Small intestine (tissue), 7 donors: ENCODE measurements at regions not wholly inside any gene's neighbourhood (a gene's known extent, or its start where the extent isn't known, plus 50 kb on each side); places are given as distances from the start of the nearest gene placed in this dataset.

Source experiments
- DNase-seq, 2 donors: peaks; one replicate each; pipeline versions ENCODE4 v3.0.0 to v3.0.0-alpha.2; 2013
- FAIRE-seq: peaks from 2 replicates; lab custom pipeline; 2012; peaks lifted over from hg19 to GRCh38; lab: Jason Lieb, UNC
- H3K27ac ChIP-seq, 3 donors: one replicate each; pipeline ENCODE4 v1.5.1; 2013; ENCODE audit warnings: low read length in 2 of 3, mild to moderate bottlenecking in 2 of 3, control low read depth in 1 of 3, inconsistent platforms in 1 of 3, low read depth in 1 of 3, moderate library complexity in 1 of 3
- H3K27me3 ChIP-seq, 3 donors: one replicate each; pipeline ENCODE4 v1.6.1; 2013; ENCODE audit warnings: low read length in 3 of 3, inconsistent platforms in 1 of 3; ENCODE audit not compliant: control insufficient read depth in 3 of 3, insufficient read depth in 3 of 3
- H3K36me3 ChIP-seq, 3 donors: one replicate each; pipeline ENCODE4 v1.6.1; 2013; ENCODE audit warnings: low read length in 3 of 3, inconsistent platforms in 1 of 3, low read depth in 1 of 3, mild to moderate bottlenecking in 1 of 3, moderate library complexity in 1 of 3; ENCODE audit not compliant: control insufficient read depth in 3 of 3, insufficient read depth in 2 of 3
- H3K4me1 ChIP-seq, 3 donors: one replicate each; pipeline ENCODE4 v1.6.1; 2013; ENCODE audit warnings: low read length in 2 of 3, inconsistent platforms in 1 of 3, low read depth in 1 of 3, mild to moderate bottlenecking in 1 of 3, moderate library complexity in 1 of 3; ENCODE audit not compliant: control insufficient read depth in 3 of 3, insufficient read depth in 2 of 3
- H3K4me3 ChIP-seq, 3 donors: one replicate each; pipeline ENCODE4 v1.5.1; 2013; ENCODE audit warnings: low read length in 3 of 3, control low read depth in 1 of 3, inconsistent platforms in 1 of 3, low read depth in 1 of 3, mild to moderate bottlenecking in 1 of 3, moderate library complexity in 1 of 3
- H3K9me3 ChIP-seq, 2 donors: one replicate each; pipeline ENCODE4 v1.6.1; 2013; ENCODE audit warnings: low read depth in 1 of 2, low read length in 1 of 2; ENCODE audit not compliant: control insufficient read depth in 2 of 2, insufficient read depth in 1 of 2
- WGBS, 3 donors: extraction: QIAGEN DNeasy Blood & Tissue Kit; methylation state at CpG; one replicate each; pipeline ENCODE4 v1.1.7; 2013; 5-methylcytosine and 5-hydroxymethylcytosine counted together
- donor health status: healthy with polysubstance abuse.
- donor health status: control.
- donor health status: control.
- donor health status: Bipolar disorder and iron deficiency.
- donor health status: healthy.

DNA sequence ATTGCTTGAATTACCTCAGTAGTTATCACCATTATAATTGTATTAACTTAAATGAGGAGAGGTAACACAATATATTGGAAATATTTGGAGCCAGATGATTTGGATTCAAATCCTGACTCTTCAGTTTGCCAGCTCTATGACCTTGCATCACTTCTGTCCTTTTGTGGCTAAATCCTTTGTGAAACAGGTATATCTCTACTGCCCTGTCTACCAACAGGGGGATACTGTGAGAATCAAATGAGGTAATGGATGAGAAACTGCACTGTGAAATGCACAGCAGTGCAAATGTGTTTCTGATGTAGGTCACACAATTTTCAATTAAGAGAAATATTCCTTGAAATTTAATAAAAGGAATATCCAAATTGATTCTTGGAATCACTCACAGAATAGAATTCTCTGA, 58.8 kb downstream of the CCDC54 start:
- no peaks in the 10 kb centered on the region for H3K9me3 ChIP-seq
- peaks cover 0 to 3% (median 0%) of the 10 kb centered on the region in 3 donors for H3K4me1 ChIP-seq
- H3K27me3 ChIP-seq, result peaks cover 0 to 2% (median under 1%) of the 10 kb centered on the region in 3 donors
- DNase-seq (no peak), FAIRE-seq (no peak)
- H3K27ac ChIP-seq, result no peak overlapping the region
- no peak overlapping the region for H3K4me3 ChIP-seq
- no peaks in the 10 kb centered on the region for H3K36me3 ChIP-seq

DNA sequence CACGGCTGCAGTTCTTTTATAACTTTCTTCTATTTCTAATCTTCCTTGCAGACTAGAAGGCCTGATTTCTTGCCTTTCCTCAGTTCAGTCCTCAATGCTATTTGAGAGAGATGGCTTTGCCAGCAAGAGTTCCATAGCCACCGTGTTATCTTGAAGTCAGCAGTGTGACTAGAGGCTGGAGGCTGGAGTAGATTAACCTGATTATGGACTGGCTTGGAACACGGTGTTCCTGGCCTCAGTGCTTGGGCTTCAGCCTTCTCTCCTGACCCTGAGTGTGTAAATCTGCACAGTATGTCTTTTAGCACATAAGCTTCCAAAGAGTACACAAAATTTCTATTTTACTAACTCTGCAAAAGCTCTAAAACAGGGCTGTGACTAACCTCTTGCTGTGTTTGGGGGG, 61.4 kb downstream of the CCDC54 start:
- H3K27ac ChIP-seq, result no peak overlapping the region
- no peaks in the 10 kb centered on the region for H3K36me3 ChIP-seq
- H3K27me3 ChIP-seq, result no peaks in the 10 kb centered on the region
- DNase-seq, result no peak
- no peaks in the 10 kb centered on the region for H3K9me3 ChIP-seq
- no peak for FAIRE-seq
- 64 to 74% (median 67%) methylated on average over 3 of the region's 3 CpGs for WGBS, 3 donors
- no peaks in the 10 kb centered on the region for H3K4me1 ChIP-seq
- no peak overlapping the region for H3K4me3 ChIP-seq

DNA sequence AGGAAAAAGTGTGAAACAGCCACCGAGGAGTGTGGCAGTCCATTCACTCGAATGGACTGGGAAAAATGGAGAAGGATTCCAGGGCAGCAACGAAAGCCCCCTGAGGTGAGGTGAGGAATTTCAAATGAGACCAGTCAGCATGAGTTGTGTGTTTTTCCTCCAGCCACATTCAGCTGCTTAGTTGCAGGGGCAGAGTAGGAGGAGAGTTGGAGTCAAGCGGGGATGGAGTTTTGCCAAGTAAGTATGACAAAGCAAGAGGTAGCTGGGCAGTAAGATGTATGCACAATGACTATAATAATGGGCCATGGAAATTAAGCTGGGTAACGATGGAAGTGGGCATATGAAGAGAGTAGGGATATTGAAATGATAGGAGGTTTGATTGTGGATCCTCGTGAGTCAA, 64.4 kb downstream of the CCDC54 start:
- H3K4me3 ChIP-seq, result no peak overlapping the region
- no peak for DNase-seq

DNA sequence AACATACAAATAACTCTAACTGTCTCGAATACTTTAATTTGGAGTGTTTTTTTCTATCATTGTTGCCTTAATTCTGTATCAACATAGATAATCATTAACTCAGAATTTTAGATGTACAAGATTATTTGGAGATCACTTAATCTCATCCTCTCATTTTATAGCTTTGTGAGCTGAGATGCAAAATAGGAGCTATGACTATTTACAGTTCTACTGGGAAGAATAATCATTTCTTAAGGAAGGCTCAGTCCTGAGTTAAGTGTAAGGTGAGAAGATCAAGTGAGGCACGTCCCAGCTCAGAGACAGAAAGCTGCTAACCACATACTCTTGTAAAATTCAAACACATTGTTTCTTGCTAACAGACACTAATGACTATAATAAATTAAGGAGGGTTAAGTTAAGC, 66.2 kb downstream of the CCDC54 start:
- Histone ChIP-seq H3K4me3 (no peak overlapping the region), H3K4me1 (no peaks in the 10 kb centered on the region), H3K27ac (no peak overlapping the region), H3K36me3 (no peaks in the 10 kb centered on the region), H3K9me3 (no peaks in the 10 kb centered on the region), H3K27me3 (no peaks in the 10 kb centered on the region)
- WGBS, 3 donors, result 50 to 63% (median 61%) methylated on average over 2 of the region's 2 CpGs
- no peak for FAIRE-seq
- DNase-seq, result no peak

More for the DNA sequence above, 64.4 kb downstream of the CCDC54 start:
- 78 to 89% (median 87%) methylated on average over 6 of the region's 6 CpGs for WGBS, 3 donors
- Histone ChIP-seq H3K36me3 (no peaks in the 10 kb centered on the region), H3K4me1 (no peaks in the 10 kb centered on the region), H3K27ac (no peak overlapping the region), H3K9me3 (no peaks in the 10 kb centered on the region), H3K27me3 (no peaks in the 10 kb centered on the region)
- FAIRE-seq, result no peak

DNA sequence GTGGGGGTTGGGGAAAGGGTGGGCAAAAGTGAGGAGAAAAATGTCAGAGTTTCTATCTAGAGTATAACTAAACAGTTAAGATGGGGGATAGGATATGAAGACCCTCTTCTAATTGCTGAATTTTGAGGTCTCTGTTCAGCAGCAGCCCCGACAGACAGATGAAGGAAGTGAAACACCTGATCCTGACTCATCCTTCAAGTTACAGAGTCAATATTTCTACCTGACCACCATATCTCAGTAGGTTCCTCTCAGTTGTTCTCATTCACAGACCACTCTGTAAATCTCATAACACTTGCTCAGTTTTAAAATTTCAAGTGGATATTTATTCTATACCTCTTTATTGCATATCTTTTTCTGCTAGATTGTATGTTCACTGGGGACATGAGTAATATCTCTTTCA, 69.5 kb downstream of the CCDC54 start:
- 43 to 48% (median 45%) methylated on average over 1 of the region's 1 CpG for WGBS, 3 donors
- Histone ChIP-seq H3K4me1 (no peaks in the 10 kb centered on the region), H3K27me3 (no peaks in the 10 kb centered on the region), H3K4me3 (no peak overlapping the region), H3K36me3 (no peaks in the 10 kb centered on the region), H3K27ac (no peak overlapping the region), H3K9me3 (no peaks in the 10 kb centered on the region)
- DNase-seq, result no peak
- no peak for FAIRE-seq

DNA sequence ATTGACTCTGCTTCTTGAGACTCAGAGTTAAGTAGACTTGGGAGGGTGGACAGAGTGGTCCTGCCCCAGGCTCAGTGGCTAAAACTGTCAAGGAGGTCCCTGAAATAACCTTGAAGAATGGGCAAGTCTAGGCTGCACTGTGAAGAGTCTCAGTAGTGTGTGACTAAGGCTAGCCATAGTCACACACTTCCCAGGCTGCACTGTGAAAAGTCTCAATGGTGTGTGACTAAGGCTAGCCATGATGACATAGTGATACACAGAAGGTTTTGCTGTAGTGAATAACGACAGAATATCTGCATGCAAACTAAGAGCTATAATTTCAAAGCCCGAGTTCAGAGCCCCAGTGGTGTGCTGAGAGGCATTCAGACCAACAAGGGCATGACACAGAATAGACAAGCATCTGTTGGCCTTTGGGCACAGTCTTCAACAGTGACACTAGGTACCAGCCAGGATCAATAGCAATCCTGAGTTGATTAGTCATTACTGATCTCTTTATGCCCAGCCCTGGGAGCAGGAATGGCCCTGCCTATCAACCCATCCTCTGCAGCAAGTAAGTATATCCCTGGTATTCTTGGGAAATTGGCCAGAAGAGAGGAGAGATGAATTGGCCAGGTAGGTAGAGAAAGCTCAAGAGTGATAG, 72.4 kb upstream of the BBX start:
- Histone ChIP-seq H3K9me3 (no peaks in the 10 kb centered on the region), H3K36me3 (no peaks in the 10 kb centered on the region), H3K27me3 (no peaks in the 10 kb centered on the region), H3K27ac (no peak overlapping the region), H3K4me3 (no peak overlapping the region), H3K4me1 (no peaks in the 10 kb centered on the region)
- FAIRE-seq, result no peak
- DNase-seq, result no peak
- 74 to 75% (median 74%) methylated on average over 2 of the region's 2 CpGs for WGBS, 3 donors

DNA sequence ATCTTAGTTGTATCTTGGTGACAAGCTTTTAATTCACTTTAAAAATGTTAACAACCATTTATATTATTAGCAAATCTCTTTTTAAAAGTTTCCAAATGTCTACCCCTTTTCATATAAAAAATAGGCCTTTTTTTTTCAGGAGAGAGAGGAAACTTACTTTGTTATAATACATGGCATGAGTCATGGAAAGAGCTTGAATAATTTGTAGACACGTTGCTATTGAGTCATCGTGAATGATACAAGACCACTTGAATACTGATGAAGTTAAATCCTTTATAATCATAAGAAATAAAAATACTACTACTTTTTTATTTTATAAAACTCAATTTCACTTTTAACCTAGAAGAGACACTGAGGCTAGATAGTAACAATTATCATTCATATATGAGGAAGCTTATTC, 70.3 kb upstream of the BBX start:
- H3K9me3 ChIP-seq, result no peaks in the 10 kb centered on the region
- 86 to 90% (median 87%) methylated on average over 2 of the region's 2 CpGs for WGBS, 3 donors

DNA sequence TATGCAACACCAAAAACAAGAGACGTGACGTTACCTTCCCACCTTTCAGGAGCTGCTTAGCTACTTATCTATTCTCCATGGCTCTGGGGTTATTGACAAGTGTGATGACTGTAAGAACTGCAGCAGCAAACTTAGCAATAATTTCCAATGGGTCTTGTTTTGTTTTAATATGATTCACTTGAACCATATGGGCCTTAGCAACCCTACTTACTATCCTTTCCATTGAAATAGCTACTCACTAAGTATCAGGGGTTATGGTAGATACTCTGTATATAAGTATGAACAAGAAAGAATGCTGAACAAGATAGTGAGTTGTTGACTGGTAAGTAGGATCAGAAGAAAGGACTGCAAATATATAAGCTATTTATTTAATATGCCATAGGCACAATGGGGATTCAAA, 69.3 kb upstream of the BBX start:
- 91 to 98% (median 94%) methylated on average over 2 of the region's 2 CpGs for WGBS, 3 donors
- H3K4me1 ChIP-seq, result no peaks in the 10 kb centered on the region
- no peak overlapping the region for H3K4me3 ChIP-seq
- H3K9me3 ChIP-seq, result no peaks in the 10 kb centered on the region
- FAIRE-seq (no peak), DNase-seq (no peak)
- no peaks in the 10 kb centered on the region for H3K36me3 ChIP-seq
- H3K27me3 ChIP-seq, result no peaks in the 10 kb centered on the region
- H3K27ac ChIP-seq, result no peak overlapping the region

More for the DNA sequence above, 70.3 kb upstream of the BBX start:
- FAIRE-seq (no peak), DNase-seq (no peak)
- H3K27ac ChIP-seq, result no peak overlapping the region
- no peaks in the 10 kb centered on the region for H3K36me3 ChIP-seq
- no peak overlapping the region for H3K4me3 ChIP-seq
- no peaks in the 10 kb centered on the region for H3K27me3 ChIP-seq
- no peaks in the 10 kb centered on the region for H3K4me1 ChIP-seq

DNA sequence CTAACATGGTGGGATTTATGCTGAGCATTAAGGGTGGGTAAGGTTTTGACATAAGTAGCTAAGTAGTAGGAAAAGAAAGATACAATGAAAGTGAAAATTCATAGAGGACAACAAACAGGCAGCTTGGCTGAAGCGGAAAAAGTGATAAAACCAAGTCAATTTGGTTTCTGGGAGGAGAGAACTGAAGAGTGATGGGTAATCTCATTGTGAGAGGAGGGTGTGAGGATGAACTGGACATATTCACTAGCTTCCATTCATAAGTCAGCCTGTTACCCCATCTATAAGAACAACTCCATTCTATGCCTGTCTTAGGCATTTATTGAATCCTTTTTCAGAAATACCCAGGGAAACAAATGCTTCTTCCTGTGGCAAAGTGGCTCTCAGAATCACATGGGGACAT, 67.1 kb upstream of the BBX start:
- H3K27ac ChIP-seq, result no peak overlapping the region
- no peak overlapping the region for H3K4me3 ChIP-seq
- no peaks in the 10 kb centered on the region for H3K9me3 ChIP-seq
- 39 to 86% (median 48%) methylated on average over 1 of the region's 1 CpG for WGBS, 3 donors
- no peaks in the 10 kb centered on the region for H3K27me3 ChIP-seq
- no peak for DNase-seq
- no peaks in the 10 kb centered on the region for H3K36me3 ChIP-seq
- no peaks in the 10 kb centered on the region for H3K4me1 ChIP-seq
- no peak for FAIRE-seq
